Testis (tissue), 2 donors: ENCODE measurements at regions not wholly inside any gene's neighbourhood (a gene's known extent, or its start where the extent isn't known, plus 50 kb on each side); places are given as distances from the start of the nearest gene placed in this dataset.

ENCODE experiments used
- DNase-seq: peaks from one replicate; pipeline ENCODE4 v3.0.0-alpha.2; 2019
- H3K27ac ChIP-seq, 2 donors: fragments of 200-600 bp; sonication (generic); one replicate each; pipeline ENCODE4 v1.5.1; 2019
- H3K27me3 ChIP-seq: fragments of 200-600 bp; sonication (generic); one replicate; pipeline ENCODE4 v1.5.1; 2019
- H3K36me3 ChIP-seq: fragments of 200-600 bp; sonication (generic); one replicate; pipeline ENCODE4 v1.5.1; 2017; ENCODE audit warnings: low read depth; ENCODE audit errors: missing control alignments
- H3K4me1 ChIP-seq: fragments of 200-600 bp; sonication (generic); one replicate; pipeline ENCODE4 v1.5.1; 2019
- H3K4me3 ChIP-seq, 2 donors: fragments of 200-600 bp; sonication (generic); one replicate each; pipeline ENCODE4 v1.5.1; 2017 to 2019
- H3K9me3 ChIP-seq: fragments of 200-600 bp; sonication (generic); one replicate; pipeline ENCODE4 v1.5.1; 2017
- POLR2A ChIP-seq: fragments of 450-650 bp; IDR thresholded peaks from one replicate; pipeline ENCODE4 v1.6.1; 2017; ENCODE audit warnings: antibody characterized with exemption, mild to moderate bottlenecking, moderate library complexity
- WGBS, 2 donors: methylation state at CpG; one replicate each; pipeline ENCODE4 v1.1.5; 2018; 5-methylcytosine and 5-hydroxymethylcytosine counted together
- intact Hi-C: fragments of 100-400 bp; cut with DNase I; formaldehyde crosslinking; loops from one replicate; pipeline ENCODE4 v1.15.1; 2023; ENCODE audit warnings: low total_unique reads
- TF ChIP-seq, protein P1 (sequence below), 3 experiments: fragments of 450-650 bp in 2 of 3; fragments of 200-600 bp in 1 of 3; sonication (generic) in 1 of 3; IDR thresholded peaks; one replicate each; pipeline ENCODE4 v1.5.1; 2016 to 2019; ENCODE audit warnings: antibody characterized with exemption in 3 of 3, mild to moderate bottlenecking in 2 of 3, moderate library complexity in 1 of 3

GRCh38 chr2:200165687-200166086 lies 140.8 kb upstream of the SPATS2L start:
- Histone ChIP-seq H3K27me3 (no peaks in the 10 kb centered on the region), H3K9me3 (no peaks in the 10 kb centered on the region), H3K36me3 (no peaks in the 10 kb centered on the region), H3K4me1 (no peaks in the 10 kb centered on the region), H3K4me3 (no peak overlapping the region), H3K27ac (no peak overlapping the region)
- DNase-seq: no peak
- 92 to 100% methylated on average over 1 of the region's 1 CpG for WGBS, 2 donors
- TF ChIP-seq, protein P1, sequence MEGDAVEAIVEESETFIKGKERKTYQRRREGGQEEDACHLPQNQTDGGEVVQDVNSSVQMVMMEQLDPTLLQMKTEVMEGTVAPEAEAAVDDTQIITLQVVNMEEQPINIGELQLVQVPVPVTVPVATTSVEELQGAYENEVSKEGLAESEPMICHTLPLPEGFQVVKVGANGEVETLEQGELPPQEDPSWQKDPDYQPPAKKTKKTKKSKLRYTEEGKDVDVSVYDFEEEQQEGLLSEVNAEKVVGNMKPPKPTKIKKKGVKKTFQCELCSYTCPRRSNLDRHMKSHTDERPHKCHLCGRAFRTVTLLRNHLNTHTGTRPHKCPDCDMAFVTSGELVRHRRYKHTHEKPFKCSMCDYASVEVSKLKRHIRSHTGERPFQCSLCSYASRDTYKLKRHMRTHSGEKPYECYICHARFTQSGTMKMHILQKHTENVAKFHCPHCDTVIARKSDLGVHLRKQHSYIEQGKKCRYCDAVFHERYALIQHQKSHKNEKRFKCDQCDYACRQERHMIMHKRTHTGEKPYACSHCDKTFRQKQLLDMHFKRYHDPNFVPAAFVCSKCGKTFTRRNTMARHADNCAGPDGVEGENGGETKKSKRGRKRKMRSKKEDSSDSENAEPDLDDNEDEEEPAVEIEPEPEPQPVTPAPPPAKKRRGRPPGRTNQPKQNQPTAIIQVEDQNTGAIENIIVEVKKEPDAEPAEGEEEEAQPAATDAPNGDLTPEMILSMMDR (IDR thresholded peaks at IDR 0.05): no peak
- no peak for TF ChIP-seq POLR2A
- intact Hi-C loops: no loop called here

DNA sequence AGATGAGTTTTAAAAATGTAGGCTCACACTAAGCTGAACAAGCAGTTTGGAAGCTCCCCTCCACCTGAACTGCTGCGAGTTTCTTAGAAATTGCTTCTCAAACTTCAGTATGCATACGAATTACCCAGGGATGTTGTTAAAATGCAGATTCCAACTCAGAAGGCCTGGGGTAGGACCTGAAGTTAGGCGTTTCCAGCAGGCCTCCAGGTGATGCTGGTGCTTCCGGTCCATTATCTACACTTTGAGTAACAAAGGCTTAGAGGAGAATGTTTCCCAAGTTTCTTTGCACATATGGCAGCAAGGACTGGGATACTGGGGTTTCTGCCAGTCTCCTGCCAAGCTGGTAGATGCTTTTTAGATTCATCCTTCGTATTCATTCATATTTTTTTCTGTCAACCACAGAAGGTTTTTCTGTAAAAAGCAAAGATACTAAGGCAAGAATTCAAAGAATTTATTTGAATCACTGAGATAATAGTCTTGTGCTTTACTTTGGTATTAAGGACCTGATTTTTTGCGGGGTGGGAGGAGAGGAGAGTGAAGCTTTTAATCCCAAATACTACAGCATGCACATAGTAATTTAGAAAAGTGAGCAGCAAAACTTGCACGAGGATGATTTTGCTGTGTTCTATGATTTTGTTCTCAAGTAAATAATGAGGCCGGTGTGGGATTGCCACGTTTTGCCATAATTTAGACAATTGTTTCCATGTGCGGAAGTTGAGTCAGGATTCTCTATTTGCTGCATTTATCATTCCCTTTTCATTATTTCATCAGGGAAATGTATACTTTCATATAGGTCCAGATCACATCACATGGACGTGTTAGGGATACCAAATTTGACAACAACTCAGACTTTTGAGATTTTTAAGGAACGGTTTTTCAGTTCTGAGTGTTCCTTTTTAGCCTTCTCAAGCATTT lies 137.6 kb upstream of the SPATS2L start:
- Histone ChIP-seq H3K4me1 (no peaks in the 10 kb centered on the region), H3K27me3 (no peaks in the 10 kb centered on the region), H3K4me3 (no peak overlapping the region), H3K9me3 (no peaks in the 10 kb centered on the region), H3K36me3 (no peaks in the 10 kb centered on the region), H3K27ac (no peak overlapping the region)
- no peak for TF ChIP-seq POLR2A
- WGBS, 2 donors: 66 to 72% methylated on average over 12 of the region's 12 CpGs
- DNase-seq: no peak
- intact Hi-C loops: no loop called here

DNA sequence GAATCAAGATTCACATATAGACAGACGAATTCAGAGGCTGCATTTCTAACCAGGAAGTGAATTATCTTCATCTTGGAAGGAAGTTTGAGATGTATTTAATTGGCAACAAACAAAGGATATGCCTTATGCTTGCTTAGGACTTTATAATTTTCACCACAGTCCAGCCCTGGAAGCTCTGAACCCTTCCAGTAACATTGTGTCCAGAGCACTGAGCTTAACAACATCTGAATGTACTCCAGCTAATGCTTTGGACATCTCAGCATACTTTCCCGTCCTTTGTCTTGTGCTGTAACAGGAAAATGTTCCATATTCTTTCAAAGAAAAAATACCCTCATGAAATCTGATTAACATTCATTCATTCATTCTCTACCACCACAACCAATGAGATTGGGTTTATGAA lies 136.3 kb upstream of the SPATS2L start:
- intact Hi-C loops: no loop called here
- Histone ChIP-seq H3K27me3 (no peaks in the 10 kb centered on the region), H3K36me3 (no peaks in the 10 kb centered on the region), H3K9me3 (no peaks in the 10 kb centered on the region), H3K4me1 (no peaks in the 10 kb centered on the region), H3K4me3 (no peak overlapping the region), H3K27ac (no peak overlapping the region)
- 51 to 61% methylated on average over 2 of the region's 2 CpGs for WGBS, 2 donors
- no peak for TF ChIP-seq POLR2A
- TF ChIP-seq, protein P1 (IDR thresholded peaks at IDR 0.05): no peak
- DNase-seq: no peak

- Histone ChIP-seq H3K36me3 (no peaks in the 10 kb centered on the region), H3K27ac (no peak overlapping the region), H3K4me3 (no peak overlapping the region), H3K9me3 (no peaks in the 10 kb centered on the region), H3K4me1 (no peaks in the 10 kb centered on the region), H3K27me3 (no peaks in the 10 kb centered on the region)
- 88 to 89% methylated on average over 3 of the region's 4 CpGs for WGBS, 2 donors
- no peak for TF ChIP-seq POLR2A
- TF ChIP-seq, protein P1 (IDR thresholded peaks at IDR 0.05): no peak
- intact Hi-C loops: no loop called here
- DNase-seq: no peak
Measured at GRCh38 chr2:200171731-200172482, 134.6 kb upstream of the SPATS2L start.

DNA sequence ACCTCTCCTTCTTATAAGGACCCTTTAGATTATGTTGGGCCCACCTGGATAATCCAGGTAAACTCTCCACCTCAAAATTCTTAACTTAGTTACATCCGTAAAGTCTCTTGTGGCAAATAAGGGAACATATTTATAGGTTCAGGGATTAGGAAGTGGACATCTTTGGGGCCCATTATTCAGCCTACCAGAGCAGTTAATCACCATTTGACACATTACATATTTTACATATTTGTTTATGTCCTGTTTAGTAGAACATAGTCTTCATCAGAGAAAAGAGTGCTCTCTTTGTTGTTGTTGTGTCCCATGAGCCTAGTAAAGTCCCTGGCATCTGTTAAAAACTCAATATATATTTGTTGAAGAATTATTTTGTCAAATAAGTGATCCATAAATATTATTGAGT lies 134.0 kb upstream of the SPATS2L start:
- WGBS, 2 donors: 78 to 93% methylated on average over 1 of the region's 1 CpG
- Histone ChIP-seq H3K4me1 (no peaks in the 10 kb centered on the region), H3K27me3 (no peaks in the 10 kb centered on the region), H3K36me3 (no peaks in the 10 kb centered on the region), H3K27ac (no peak overlapping the region), H3K4me3 (no peak overlapping the region), H3K9me3 (no peaks in the 10 kb centered on the region)
- TF ChIP-seq, protein P1 (IDR thresholded peaks at IDR 0.05): no peak
- DNase-seq: no peak
- intact Hi-C loops: no loop called here
